HG02885 (cell line): ENCODE measurements at regions not wholly inside any gene's neighbourhood (a gene's known extent, or its start where the extent isn't known, plus 50 kb on each side); places are given as distances from the start of the nearest gene placed in this dataset.

ENCODE experiments used
- ATAC-seq: cut with Tn5 transposase; IDR thresholded peaks from one replicate; pipeline ENCODE4 v1.9.1; 2021; ENCODE audit warnings: mild to moderate bottlenecking; ENCODE audit not compliant: unreplicated experiment, poor library complexity

GRCh38 chr4:176843710-176844109 lies 51.0 kb upstream of the VEGFC start:
- no peak for ATAC-seq

GRCh38 chr4:176844448-176844847 lies 51.7 kb upstream of the VEGFC start:
- no peak for ATAC-seq

- ATAC-seq = no peak
Measured at GRCh38 chr4:176845636-176846035, 52.9 kb upstream of the VEGFC start.

- no peak for ATAC-seq
Measured at GRCh38 chr4:176849076-176849475, 56.4 kb upstream of the VEGFC start.

- no peak for ATAC-seq
Measured at GRCh38 chr4:176850436-176850835, 57.7 kb upstream of the VEGFC start.

GRCh38 chr4:176856421-176856820 lies 63.7 kb upstream of the VEGFC start:
- ATAC-seq = no peak

- ATAC-seq = no peak
Measured at GRCh38 chr4:176858839-176859238, 66.1 kb upstream of the VEGFC start.

GRCh38 chr4:176864238-176864637 lies 71.5 kb upstream of the VEGFC start:
- no peak for ATAC-seq

- no peak for ATAC-seq
Measured at GRCh38 chr4:176868676-176869075, 76.0 kb upstream of the VEGFC start.

- no peak for ATAC-seq
Measured at GRCh38 chr4:176872461-176872860, 79.7 kb upstream of the VEGFC start.

GRCh38 chr4:176874721-176875445 lies 82.2 kb upstream of the VEGFC start:
- ATAC-seq = no peak

- no peak for ATAC-seq
Measured at GRCh38 chr4:176875446-176875930, 82.8 kb upstream of the VEGFC start.

GRCh38 chr4:176879380-176880116 lies 86.8 kb upstream of the VEGFC start:
- no peak for ATAC-seq

GRCh38 chr4:176882206-176882605 lies 89.5 kb upstream of the VEGFC start:
- no peak for ATAC-seq

- no peak for ATAC-seq
Measured at GRCh38 chr4:176883108-176883550, 90.4 kb upstream of the VEGFC start.

GRCh38 chr4:176883681-176884418 lies 91.1 kb upstream of the VEGFC start:
- ATAC-seq = no peak

- ATAC-seq = no peak
Measured at GRCh38 chr4:176885224-176885623, 92.5 kb upstream of the VEGFC start.

- ATAC-seq = no peak
Measured at GRCh38 chr4:176886135-176886534, 93.4 kb upstream of the VEGFC start.

- ATAC-seq = no peak
Measured at GRCh38 chr4:176889776-176890175, 97.1 kb upstream of the VEGFC start.

- no peak for ATAC-seq
Measured at GRCh38 chr4:176894498-176894897, 101.8 kb upstream of the VEGFC start.

GRCh38 chr4:176896211-176896610 lies 103.5 kb upstream of the VEGFC start:
- no peak for ATAC-seq
